ENCODE measurements at regions not wholly inside any gene's neighbourhood (a gene's known extent, or its start where the extent isn't known, plus 50 kb on each side); places are given as distances from the start of the nearest gene placed in this dataset.

DNA sequence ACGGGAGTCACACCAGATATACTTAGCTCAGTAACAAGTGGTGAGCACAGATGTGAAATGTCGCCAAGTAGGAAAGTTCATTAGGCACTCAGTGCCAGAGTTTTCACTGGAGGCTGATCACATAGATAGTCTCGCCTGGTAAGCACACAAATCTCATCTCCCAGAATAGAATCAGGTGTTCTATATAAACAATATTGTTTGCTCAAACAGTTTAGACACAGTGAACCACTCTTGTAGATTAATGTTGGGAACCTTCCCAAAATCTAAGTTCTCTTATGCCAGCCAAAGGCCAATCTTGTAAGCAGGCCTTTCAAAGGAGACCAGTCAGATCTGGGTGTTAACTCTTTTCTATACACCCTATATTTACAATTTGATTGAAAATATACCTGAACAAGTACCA is 716.5 kb upstream of the GRM3 start:
- Mint-ChIP-seq H3K9me3 (peaks cover 11% of the 10 kb centered on the region), H3K27me3 (ENCODE audit: low read depth) (no peaks in the 10 kb centered on the region), H3K36me3 (peaks cover 2% of the 10 kb centered on the region), H3K4me3 (no peak overlapping the region), H3K27ac (no peak overlapping the region), H3K4me1 (no peaks in the 10 kb centered on the region)
- no peak for DNase-seq (ENCODE audit: low spot score in 2 of 2, unreplicated experiment in 2 of 2)
- TF ChIP-seq CTCF (IDR thresholded peaks at IDR 0.05; ENCODE audit: unreplicated experiment): no peak

- Mint-ChIP-seq H3K9me3 (no peaks in the 10 kb centered on the region), H3K27me3 (ENCODE audit: low read depth) (no peaks in the 10 kb centered on the region), H3K4me1 (no peaks in the 10 kb centered on the region), H3K36me3 (no peaks in the 10 kb centered on the region), H3K27ac (no peak overlapping the region), H3K4me3 (no peak overlapping the region)
- no peak for DNase-seq (ENCODE audit: low spot score in 2 of 2, unreplicated experiment in 2 of 2)
- no peak for TF ChIP-seq CTCF (IDR thresholded peaks at IDR 0.05; ENCODE audit: unreplicated experiment)
These were observed 719.6 kb upstream of the GRM3 start for GRCh38 chr7:85924062-85924461.

DNA sequence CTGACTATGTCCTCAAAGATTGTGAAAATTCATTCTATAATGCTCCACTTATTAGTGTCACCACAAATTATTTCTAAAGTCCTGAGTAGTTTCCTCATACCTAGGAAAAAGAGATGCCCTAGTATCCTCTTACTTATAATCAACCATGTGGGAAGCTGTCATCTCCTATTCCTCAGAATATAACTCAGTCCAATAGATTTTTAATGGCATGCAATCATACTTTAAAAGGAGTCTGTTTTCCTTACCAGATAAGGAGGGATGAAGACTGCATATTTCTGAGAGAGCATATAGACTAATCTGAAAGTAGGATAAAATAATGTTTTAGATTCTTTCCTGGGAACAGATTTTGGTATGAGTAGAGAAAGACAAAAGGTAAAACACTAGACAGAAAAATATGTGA is 727.7 kb upstream of the GRM3 start:
- no peak for TF ChIP-seq CTCF (IDR thresholded peaks at IDR 0.05; ENCODE audit: unreplicated experiment)
- Mint-ChIP-seq H3K27me3 (ENCODE audit: low read depth) (no peaks in the 10 kb centered on the region), H3K27ac (no peak overlapping the region), H3K9me3 (peaks cover 15% of the 10 kb centered on the region), H3K36me3 (no peaks in the 10 kb centered on the region), H3K4me1 (peaks cover 4% of the 10 kb centered on the region), H3K4me3 (no peak overlapping the region)
- DNase-seq (ENCODE audit: low spot score in 2 of 2, unreplicated experiment in 2 of 2): no peak

DNA sequence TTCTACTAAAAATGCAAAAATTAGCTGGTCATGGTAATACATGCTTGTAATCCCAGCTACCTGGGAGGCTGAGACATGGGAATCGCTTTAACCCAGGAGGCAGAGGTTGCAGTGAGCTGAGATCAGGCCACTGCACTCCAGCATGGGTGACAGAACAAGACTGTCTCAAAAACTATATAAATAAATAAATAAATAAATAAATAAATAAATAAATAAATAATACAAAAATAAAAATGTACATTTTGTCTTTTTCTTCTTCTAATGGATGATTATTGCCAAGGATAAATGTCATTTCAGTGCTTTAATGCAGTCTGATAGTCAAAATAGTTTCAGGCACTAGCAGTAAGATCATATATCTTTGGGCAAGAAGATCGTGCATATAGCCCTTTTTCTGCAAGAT is 727.6 kb upstream of the SEMA3D start:
- Mint-ChIP-seq H3K4me3 (no peak overlapping the region), H3K27ac (no peak overlapping the region), H3K36me3 (no peaks in the 10 kb centered on the region), H3K27me3 (ENCODE audit: low read depth) (no peaks in the 10 kb centered on the region), H3K9me3 (peaks cover 29% of the 10 kb centered on the region), H3K4me1 (peaks cover 4% of the 10 kb centered on the region)
- no peak for TF ChIP-seq CTCF (IDR thresholded peaks at IDR 0.05; ENCODE audit: unreplicated experiment)
- no peak for DNase-seq (ENCODE audit: low spot score in 2 of 2, unreplicated experiment in 2 of 2)

DNA sequence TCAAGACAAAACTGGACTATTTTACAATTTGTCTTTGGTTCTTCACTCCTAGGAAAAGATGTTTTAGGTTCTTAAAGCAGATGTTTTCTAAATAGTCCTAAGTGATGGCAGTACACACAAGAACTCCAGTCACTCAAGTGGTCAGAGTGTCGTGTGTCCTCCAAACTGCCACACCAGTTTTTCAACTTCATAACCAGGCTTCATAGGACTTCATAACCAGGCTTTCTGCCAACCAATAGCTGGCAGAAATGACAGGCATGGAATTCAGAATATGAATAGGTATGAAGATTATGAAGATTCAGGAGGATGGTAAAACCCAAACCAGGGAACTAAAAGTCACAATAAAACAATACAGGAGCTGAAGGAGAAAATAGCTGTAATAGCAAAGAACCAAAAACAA is 721.2 kb upstream of the SEMA3D start:
- H3K9me3 Mint-ChIP-seq: peaks cover 46% of the 10 kb centered on the region
- H3K36me3 Mint-ChIP-seq: no peaks in the 10 kb centered on the region
- H3K27me3 Mint-ChIP-seq (ENCODE audit: low read depth): no peaks in the 10 kb centered on the region
- H3K27ac Mint-ChIP-seq: no peak overlapping the region
- DNase-seq (ENCODE audit: low spot score in 2 of 2, unreplicated experiment in 2 of 2): no peak
- no peaks in the 10 kb centered on the region for H3K4me1 Mint-ChIP-seq
- TF ChIP-seq CTCF (IDR thresholded peaks at IDR 0.05; ENCODE audit: unreplicated experiment): no peak
- H3K4me3 Mint-ChIP-seq: no peak overlapping the region

DNA sequence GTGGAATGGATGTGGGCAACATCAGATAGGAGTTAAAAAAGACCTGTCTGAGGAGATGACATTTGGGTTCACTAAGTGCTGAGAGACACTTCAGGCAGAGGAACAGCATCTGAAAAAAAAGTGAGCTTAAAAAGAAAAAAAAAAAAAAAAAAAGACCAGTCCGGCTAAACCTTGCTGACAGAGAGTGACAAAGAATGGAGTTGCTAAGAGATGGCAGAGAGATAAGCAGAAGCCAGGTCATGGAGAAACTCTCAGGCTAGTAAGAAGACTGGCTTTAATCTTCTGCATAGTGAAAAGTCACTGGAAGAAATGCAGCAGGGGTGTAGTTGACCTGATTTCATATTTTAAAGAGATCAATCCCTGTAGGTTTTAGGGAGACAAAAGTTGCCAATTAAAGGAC is 711.1 kb upstream of the SEMA3D start:
- Mint-ChIP-seq H3K4me3 (no peak overlapping the region), H3K36me3 (no peaks in the 10 kb centered on the region), H3K27ac (no peak overlapping the region), H3K4me1 (peaks cover 12% of the 10 kb centered on the region), H3K27me3 (ENCODE audit: low read depth) (peaks cover 9% of the 10 kb centered on the region), H3K9me3 (no peaks in the 10 kb centered on the region)
- no peak for TF ChIP-seq CTCF (IDR thresholded peaks at IDR 0.05; ENCODE audit: unreplicated experiment)
- no peak for DNase-seq (ENCODE audit: low spot score in 2 of 2, unreplicated experiment in 2 of 2)
